ENCODE measurements at regions not wholly inside any gene's neighbourhood (a gene's known extent, or its start where the extent isn't known, plus 50 kb on each side); places are given as distances from the start of the nearest gene placed in this dataset.

GRCh38 chr7:17721736-17722285 is 218.5 kb downstream of the SNX13 start:
- no peaks in the 10 kb centered on the region for H3K4me1 ChIP-seq (ENCODE audit: insufficient read depth, low read length)
- H3K27ac ChIP-seq (ENCODE audit: low read depth, low read length), result no peak overlapping the region
- no peaks in the 10 kb centered on the region for H3K9me3 ChIP-seq (ENCODE audit: insufficient read depth, low read depth, low read length)
- H3K9ac ChIP-seq (ENCODE audit: low read length), result no peak overlapping the region
- H2AFZ ChIP-seq (ENCODE audit: low read depth, low read length), result no peak overlapping the region
- H4K20me1 ChIP-seq (ENCODE audit: insufficient read depth, low read length), result no peaks in the 10 kb centered on the region
- no peak overlapping the region for H3K4me2 ChIP-seq (ENCODE audit: low read length)
- no peak overlapping the region for H3K4me3 Mint-ChIP-seq (ENCODE audit: unreplicated experiment)
- FAIRE-seq, result no peak
- H3K9me3 Mint-ChIP-seq (ENCODE audit: unreplicated experiment), result no peaks in the 10 kb centered on the region
- DNase-seq (ENCODE audit: low read depth), result no peak
- H3K4me1 Mint-ChIP-seq (ENCODE audit: low read depth, unreplicated experiment), result no peaks in the 10 kb centered on the region
- no peak overlapping the region for H3K4me3 ChIP-seq (ENCODE audit: insufficient read depth, low read depth, low read length)
- H3K36me3 ChIP-seq (ENCODE audit: insufficient read depth, low read length), result no peaks in the 10 kb centered on the region
- H3K36me3 Mint-ChIP-seq (ENCODE audit: low read depth, unreplicated experiment), result no peaks in the 10 kb centered on the region
- H3K27me3 Mint-ChIP-seq (ENCODE audit: low read depth, unreplicated experiment), result no peaks in the 10 kb centered on the region
- H3K79me2 ChIP-seq (ENCODE audit: insufficient read depth, low read length), result no peaks in the 10 kb centered on the region
- no peak overlapping the region for H3K27ac Mint-ChIP-seq (ENCODE audit: unreplicated experiment)
- no peaks in the 10 kb centered on the region for H3K27me3 ChIP-seq (ENCODE audit: insufficient read depth, low read length)
- TF ChIP-seq EZH2 (IDR thresholded peaks at IDR 0.05; ENCODE audit: insufficient read depth, low read length) (no peak), CTCF (IDR thresholded peaks at IDR 0.05; ENCODE audit: insufficient read depth, low read depth, low read length) (no peak)

- Mint-ChIP-seq H3K36me3 (ENCODE audit: low read depth, unreplicated experiment) (no peaks in the 10 kb centered on the region), H3K9me3 (ENCODE audit: unreplicated experiment) (no peaks in the 10 kb centered on the region), H3K27me3 (ENCODE audit: low read depth, unreplicated experiment) (no peaks in the 10 kb centered on the region), H3K27ac (ENCODE audit: unreplicated experiment) (no peak overlapping the region), H3K4me3 (ENCODE audit: unreplicated experiment) (no peak overlapping the region), H3K4me1 (ENCODE audit: low read depth, unreplicated experiment) (no peaks in the 10 kb centered on the region)
- no peaks in the 10 kb centered on the region for H3K27me3 ChIP-seq (ENCODE audit: insufficient read depth, low read length)
- H3K9ac ChIP-seq (ENCODE audit: low read length), result no peak overlapping the region
- no peaks in the 10 kb centered on the region for H3K4me1 ChIP-seq (ENCODE audit: insufficient read depth, low read length)
- H3K4me3 ChIP-seq (ENCODE audit: insufficient read depth, low read depth, low read length), result no peak overlapping the region
- no peaks in the 10 kb centered on the region for H3K36me3 ChIP-seq (ENCODE audit: insufficient read depth, low read length)
- no peaks in the 10 kb centered on the region for H3K9me3 ChIP-seq (ENCODE audit: insufficient read depth, low read depth, low read length)
- no peak overlapping the region for H3K4me2 ChIP-seq (ENCODE audit: low read length)
- DNase-seq (ENCODE audit: low read depth), result no peak
- no peak for FAIRE-seq
- H3K27ac ChIP-seq (ENCODE audit: low read depth, low read length), result no peak overlapping the region
- H2AFZ ChIP-seq (ENCODE audit: low read depth, low read length), result no peak overlapping the region
- TF ChIP-seq CTCF (IDR thresholded peaks at IDR 0.05; ENCODE audit: insufficient read depth, low read depth, low read length) (no peak), EZH2 (IDR thresholded peaks at IDR 0.05; ENCODE audit: insufficient read depth, low read length) (no peak)
- no peaks in the 10 kb centered on the region for H4K20me1 ChIP-seq (ENCODE audit: insufficient read depth, low read length)
- H3K79me2 ChIP-seq (ENCODE audit: insufficient read depth, low read length), result no peaks in the 10 kb centered on the region
Measured at GRCh38 chr7:17722798-17723197, 217.5 kb downstream of the SNX13 start.

- TF ChIP-seq CTCF (IDR thresholded peaks at IDR 0.05; ENCODE audit: insufficient read depth, low read depth, low read length) (no peak), EZH2 (IDR thresholded peaks at IDR 0.05; ENCODE audit: insufficient read depth, low read length) (no peak)
- Mint-ChIP-seq H3K27ac (ENCODE audit: unreplicated experiment) (no peak overlapping the region), H3K4me1 (ENCODE audit: low read depth, unreplicated experiment) (no peaks in the 10 kb centered on the region), H3K36me3 (ENCODE audit: low read depth, unreplicated experiment) (no peaks in the 10 kb centered on the region), H3K27me3 (ENCODE audit: low read depth, unreplicated experiment) (no peaks in the 10 kb centered on the region), H3K9me3 (ENCODE audit: unreplicated experiment) (peaks cover 3% of the 10 kb centered on the region), H3K4me3 (ENCODE audit: unreplicated experiment) (no peak overlapping the region)
- H3K4me2 ChIP-seq (ENCODE audit: low read length), result no peak overlapping the region
- H2AFZ ChIP-seq (ENCODE audit: low read depth, low read length), result no peak overlapping the region
- no peak overlapping the region for H3K4me3 ChIP-seq (ENCODE audit: insufficient read depth, low read depth, low read length)
- H3K79me2 ChIP-seq (ENCODE audit: insufficient read depth, low read length), result no peaks in the 10 kb centered on the region
- no peaks in the 10 kb centered on the region for H3K4me1 ChIP-seq (ENCODE audit: insufficient read depth, low read length)
- no peaks in the 10 kb centered on the region for H3K27me3 ChIP-seq (ENCODE audit: insufficient read depth, low read length)
- H3K9me3 ChIP-seq (ENCODE audit: insufficient read depth, low read depth, low read length), result no peaks in the 10 kb centered on the region
- H4K20me1 ChIP-seq (ENCODE audit: insufficient read depth, low read length), result no peaks in the 10 kb centered on the region
- DNase-seq (ENCODE audit: low read depth) (no peak), FAIRE-seq (no peak)
- no peaks in the 10 kb centered on the region for H3K36me3 ChIP-seq (ENCODE audit: insufficient read depth, low read length)
- no peak overlapping the region for H3K27ac ChIP-seq (ENCODE audit: low read depth, low read length)
- H3K9ac ChIP-seq (ENCODE audit: low read length), result no peak overlapping the region
Measured at GRCh38 chr7:17725821-17726220, 214.5 kb downstream of the SNX13 start.

All from astrocyte (in vitro differentiated cells and primary cell).